IMR-90 (cell line): ENCODE measurements at regions not wholly inside any gene's neighbourhood (a gene's known extent, or its start where the extent isn't known, plus 50 kb on each side); places are given as distances from the start of the nearest gene placed in this dataset.

Source experiments
- ATAC-seq: fragments of 200-7000 bp; cut with Tn5 transposase; 2 replicates; pipeline ENCODE4 v1.9.1; 2020; ENCODE audit warnings: low read depth, mild to moderate bottlenecking, moderate library complexity
- BruUV-seq: library from RNA; stranded (reverse); fragments of 400-500 nt; replicated peaks from 2 replicates; lab custom pipeline; 2021; lab: Mats Ljungman, UMichigan
- CTCF ChIA-PET: fragments of 300-600 bp; formaldehyde crosslinking; extraction: SDS; loops from one replicate; lab custom pipeline; 2021; ENCODE audit warnings: antibody characterized with exemption; lab: Yijun Ruan, JAX
- POLR2A ChIA-PET: fragments of 300-600 bp; sonication (Branson Sonifier 250); formaldehyde crosslinking; loops from one replicate; lab custom pipeline; 2022; ENCODE audit warnings: antibody characterized with exemption; ENCODE audit not compliant: unreplicated experiment; lab: Charles Lee
- DNase-seq: peaks from one replicate; pipeline ENCODE4 v3.0.0; 2013
- H2AFZ ChIP-seq: replicated peaks from 2 replicates; pipeline ENCODE3; 2013; ENCODE audit warnings: low read length, mild to moderate bottlenecking; ENCODE audit not compliant: poor library complexity
- H2AK5ac ChIP-seq: 2 replicates; pipeline ENCODE4 v1.6.1; 2013; ENCODE audit warnings: low read depth, low read length, inconsistent platforms
- H2AK9ac ChIP-seq: replicated peaks from 2 replicates; pipeline ENCODE3; 2013; ENCODE audit warnings: mild to moderate bottlenecking, low read depth, low read length, moderate library complexity; ENCODE audit not compliant: poor library complexity
- H2BK120ac ChIP-seq: 2 replicates; pipeline ENCODE4 v1.6.1; 2013; ENCODE audit warnings: low read depth, low read length, inconsistent platforms
- H2BK15ac ChIP-seq: 3 replicates; pipeline ENCODE4 v1.6.1; 2013; ENCODE audit warnings: low read depth, low read length, inconsistent platforms
- H2BK20ac ChIP-seq: 2 replicates; pipeline ENCODE4 v1.6.1; 2013; ENCODE audit warnings: low read depth, mild to moderate bottlenecking, inconsistent platforms, low read length, moderate library complexity
- H2BK5ac ChIP-seq: 2 replicates; pipeline ENCODE4 v1.6.1; 2013; ENCODE audit warnings: mild to moderate bottlenecking, low read depth, low read length, inconsistent platforms; ENCODE audit not compliant: poor library complexity, severe bottlenecking
- H3K14ac ChIP-seq: replicated peaks from 2 replicates; pipeline ENCODE4 v1.6.1; 2013; ENCODE audit warnings: low read depth, low read length, inconsistent platforms
- H3K18ac ChIP-seq: 2 replicates; pipeline ENCODE4 v1.6.1; 2013; ENCODE audit warnings: low read depth, low read length, control low read depth
- H3K23ac ChIP-seq: 2 replicates; pipeline ENCODE4 v1.6.1; 2013; ENCODE audit warnings: low read depth, low read length, inconsistent platforms
- H3K27ac ChIP-seq: 2 replicates; pipeline ENCODE4 v1.5.1; 2013; ENCODE audit warnings: mild to moderate bottlenecking, control low read depth, low read length; ENCODE audit not compliant: insufficient read depth
- H3K27me3 ChIP-seq: 2 replicates; pipeline ENCODE4 v1.6.1; 2013; ENCODE audit warnings: low read length; ENCODE audit not compliant: control insufficient read depth, insufficient read depth
- H3K36me3 ChIP-seq: 2 replicates; pipeline ENCODE4 v1.6.1; 2013; ENCODE audit warnings: low read length, mixed read lengths; ENCODE audit not compliant: control insufficient read depth, insufficient read depth
- H3K4ac ChIP-seq: 2 replicates; pipeline ENCODE4 v1.6.1; 2013; ENCODE audit warnings: low read depth, low read length, inconsistent platforms
- H3K4me1 ChIP-seq: 2 replicates; pipeline ENCODE4 v1.6.1; 2013; ENCODE audit warnings: low read length, mixed read lengths; ENCODE audit not compliant: control insufficient read depth, insufficient read depth
- H3K4me2 ChIP-seq: 2 replicates; pipeline ENCODE4 v1.6.1; 2013; ENCODE audit warnings: low read depth, mild to moderate bottlenecking, control low read depth, low read length, moderate library complexity
- H3K4me3 ChIP-seq: 2 replicates; pipeline ENCODE4 v1.5.1; 2013; ENCODE audit warnings: low read depth, mild to moderate bottlenecking, control low read depth, low read length, moderate library complexity; ENCODE audit not compliant: insufficient read depth
- H3K56ac ChIP-seq: 2 replicates; pipeline ENCODE4 v1.6.1; 2013; ENCODE audit warnings: low read length, inconsistent platforms; ENCODE audit not compliant: insufficient read depth; ENCODE audit errors: extremely low read depth
- H3K79me1 ChIP-seq, 2 experiments: 2 replicates each; pipeline ENCODE4 v1.6.1; 2013; ENCODE audit warnings: low read length in 2 of 2, inconsistent platforms in 1 of 2, low read depth in 1 of 2
- H3K9ac ChIP-seq: 2 replicates; pipeline ENCODE4 v1.6.1; 2013; ENCODE audit warnings: low read depth, low read length, control low read depth
- H3K9me1 ChIP-seq: 2 replicates; pipeline ENCODE4 v1.6.1; 2013; ENCODE audit warnings: low read length, inconsistent platforms; ENCODE audit not compliant: insufficient read depth
- H3K9me3 ChIP-seq: 2 replicates; pipeline ENCODE4 v1.6.1; 2013; ENCODE audit warnings: low read length; ENCODE audit not compliant: control insufficient read depth, insufficient read depth
- H4K20me1 ChIP-seq: 2 replicates; pipeline ENCODE4 v1.6.1; 2013; ENCODE audit warnings: low read length, inconsistent platforms; ENCODE audit not compliant: insufficient read depth
- H4K5ac ChIP-seq: 2 replicates; pipeline ENCODE4 v1.6.1; 2013; ENCODE audit warnings: mild to moderate bottlenecking, low read depth, low read length, control low read depth
- H4K8ac ChIP-seq, 2 experiments: 2 replicates each; pipeline ENCODE4 v1.6.1; 2013; ENCODE audit warnings: low read depth in 2 of 2, low read length in 2 of 2, control low read depth in 1 of 2, inconsistent platforms in 1 of 2
- H4K91ac ChIP-seq: 2 replicates; pipeline ENCODE4 v1.6.1; 2013; ENCODE audit warnings: low read depth, low read length, inconsistent platforms; ENCODE audit not compliant: insufficient read depth
- FOS ChIP-seq: fragments of 150-350 bp; IDR thresholded peaks from 2 replicates; pipeline ENCODE4 v1.6.1; 2016; ENCODE audit warnings: low read depth, low read length
- MAFK ChIP-seq: IDR thresholded peaks from 2 replicates; pipeline ENCODE4 v1.6.1; 2012; ENCODE audit warnings: low read depth, low read length, improper control_type of control experiment
- MXI1 ChIP-seq: IDR thresholded peaks from 2 replicates; pipeline ENCODE4 v1.6.1; 2012; ENCODE audit warnings: low read depth, mild to moderate bottlenecking, low read length, moderate library complexity, borderline replicate concordance
- RAD21 ChIP-seq: IDR thresholded peaks from 2 replicates; pipeline ENCODE4 v1.6.1; 2012; ENCODE audit warnings: low read length, improper control_type of control experiment
- SMC3 ChIP-seq: fragments of 150-350 bp; IDR thresholded peaks from 2 replicates; pipeline ENCODE4 v1.6.1; 2016; ENCODE audit warnings: low read depth, mild to moderate bottlenecking, antibody characterized with exemption, low read length, moderate library complexity
- WGBS, 2 experiments: methylation state at CpG; one replicate each; pipeline versions ENCODE4 v1.1.5 to v1.1.7; 2013; ENCODE audit warnings: missing lambda C conversion rate in 2 of 2; ENCODE audit not compliant: insufficient read length in 1 of 2; ENCODE audit errors: extremely low coverage in 2 of 2; 5-methylcytosine and 5-hydroxymethylcytosine counted together
- dilution Hi-C: fragments of 300-500 bp; cut with HindIII; formaldehyde crosslinking; loops from one replicate; pipeline ENCODE4 v1.14.3; 2018; ENCODE audit warnings: low sequenced_read_pairs; ENCODE audit not compliant: unreplicated experiment
- in situ Hi-C: fragments of 300-500 bp; cut with MboI; formaldehyde crosslinking; loops from 3 replicates; pipeline ENCODE4 v1.14.3; 2019; ENCODE audit warnings: low sequenced_read_pairs, inconsistent platforms, mixed read lengths
- intact Hi-C: fragments of 100-400 bp; cut with micrococcal nuclease; formaldehyde crosslinking; loops from 2 replicates; pipeline ENCODE4 v1.10.0; 2022
- TF ChIP-seq, protein P1 (sequence below): fragments of 150-350 bp; IDR thresholded peaks from 2 replicates; pipeline ENCODE4 v1.6.1; 2017; ENCODE audit warnings: mild to moderate bottlenecking, antibody characterized with exemption, low read length, low read depth

DNA sequence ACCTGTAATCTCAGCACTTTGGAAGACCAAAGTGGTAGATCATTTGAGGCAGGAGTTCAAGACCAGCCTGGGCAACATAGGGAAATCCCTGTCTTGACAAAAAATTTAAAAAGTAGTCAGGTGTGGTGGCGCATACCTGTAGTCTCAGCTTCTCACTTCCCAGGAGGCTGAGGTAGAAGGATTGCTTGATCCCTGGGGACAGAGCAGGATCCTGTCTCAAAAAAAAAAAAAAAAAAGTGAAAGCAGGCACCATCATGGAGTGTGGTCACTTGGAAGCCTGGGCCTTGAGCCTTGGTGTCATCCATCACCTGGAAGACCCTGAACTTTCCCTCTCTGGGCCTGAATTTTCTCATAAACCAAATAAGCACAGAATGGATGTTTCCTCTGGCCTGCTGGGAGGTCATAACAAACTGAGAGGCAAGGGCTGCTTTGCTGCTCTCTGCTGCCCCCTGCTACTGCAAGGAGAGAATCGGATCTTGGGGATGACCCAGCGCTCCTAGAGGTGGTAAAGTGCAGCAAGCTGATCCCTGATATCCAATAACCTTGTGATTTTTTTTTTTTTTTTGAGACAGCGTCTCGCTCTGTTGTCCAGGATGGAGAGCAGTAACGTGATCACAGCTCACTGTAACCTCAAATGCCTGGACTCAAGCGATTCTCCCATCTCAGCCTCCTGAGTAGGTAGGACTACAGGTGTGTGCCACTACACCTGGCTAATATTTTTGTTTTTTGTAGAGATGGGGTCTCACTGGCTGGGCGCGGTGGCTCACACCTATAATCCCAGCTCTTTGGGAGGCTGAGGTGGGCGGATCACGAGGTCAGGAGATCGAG lies 75.9 kb upstream of the RNU2-1 start:
- in situ Hi-C loops (loop anchor here (25.0 kb wide), 3 partner anchors 97 to 622 kb away; partner anchors contain the start of genes CCR10, CNTNAP1, PLEKHH3 and TMEM106A), dilution Hi-C loops (no loop called here), intact Hi-C loops (loop anchor here (10.0 kb wide), 1 partner anchor 315 kb away; the partner anchor contains the start of gene RPL27)
- ATAC-seq: no peak
- H4K5ac ChIP-seq: no peak overlapping the region
- no peak overlapping the region for H4K91ac ChIP-seq
- H3K23ac ChIP-seq: no peak overlapping the region
- no peaks in the 10 kb centered on the region for H3K9me3 ChIP-seq
- H4K20me1 ChIP-seq: no peaks in the 10 kb centered on the region
- H3K4me1 ChIP-seq: no peaks in the 10 kb centered on the region
- H3K27me3 ChIP-seq: no peaks in the 10 kb centered on the region
- H2BK15ac ChIP-seq: no peak overlapping the region
- TF ChIP-seq, protein P1, sequence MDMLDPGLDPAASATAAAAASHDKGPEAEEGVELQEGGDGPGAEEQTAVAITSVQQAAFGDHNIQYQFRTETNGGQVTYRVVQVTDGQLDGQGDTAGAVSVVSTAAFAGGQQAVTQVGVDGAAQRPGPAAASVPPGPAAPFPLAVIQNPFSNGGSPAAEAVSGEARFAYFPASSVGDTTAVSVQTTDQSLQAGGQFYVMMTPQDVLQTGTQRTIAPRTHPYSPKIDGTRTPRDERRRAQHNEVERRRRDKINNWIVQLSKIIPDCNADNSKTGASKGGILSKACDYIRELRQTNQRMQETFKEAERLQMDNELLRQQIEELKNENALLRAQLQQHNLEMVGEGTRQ: no peak
- TF ChIP-seq SMC3 (no peak), MAFK (no peak), FOS (no peak), RAD21 (no peak), MXI1 (no peak)
- ChIA-PET CTCF (interaction anchor here (0.6 to 1.4 kb wide), 7 partner anchors 30 to 197 kb away, joined by 3 to 5 read pairs (median 3); partner anchors contain the start of gene TMEM106A), POLR2A (no interaction called here)
- no peak overlapping the region; the same call in 1 of the 2 replicates for H3K4ac ChIP-seq
- no peaks in the 10 kb centered on the region for H3K9me1 ChIP-seq
- no peak overlapping the region for H3K56ac ChIP-seq
- DNase-seq: no peak
- no peak overlapping the region; a peak in 1 of 4 replicates for H4K8ac ChIP-seq
- no peak overlapping the region for H2AK9ac ChIP-seq
- no peak overlapping the region for H2AK5ac ChIP-seq
- H3K14ac ChIP-seq: no peak overlapping the region
- H3K36me3 ChIP-seq: no peaks in the 10 kb centered on the region
- no peak overlapping the region for H3K18ac ChIP-seq
- H2AFZ ChIP-seq: peak overlapping the region; percentile 80
- no peak overlapping the region for H3K9ac ChIP-seq
- BruUV-seq: no TSS peak
- H3K4me3 ChIP-seq: no peak overlapping the region
- no peak overlapping the region for H2BK120ac ChIP-seq
- H2BK20ac ChIP-seq: no peak overlapping the region
- no CpG with 5 or more reads among the region's 12 CpGs for WGBS, 2 experiments
- H3K4me2 ChIP-seq: no peak overlapping the region
- no peaks in the 10 kb centered on the region for H3K79me1 ChIP-seq
- no peak overlapping the region for H2BK5ac ChIP-seq
- H3K27ac ChIP-seq: no peak overlapping the region
